Dermis blood vessel endothelial cell (primary cell): ENCODE measurements at regions not wholly inside any gene's neighbourhood (a gene's known extent, or its start where the extent isn't known, plus 50 kb on each side); places are given as distances from the start of the nearest gene placed in this dataset.

ENCODE experiments used
- DNase-seq: peaks from one replicate; pipeline ENCODE4 v3.0.0; 2010

GRCh38 chr2:100627330-100628300 lies 64.8 kb downstream of the PDCL3 start:
- no peak for DNase-seq

GRCh38 chr2:100628506-100628905 lies 65.7 kb downstream of the PDCL3 start:
- no peak for DNase-seq

- DNase-seq = no peak
Observed at GRCh38 chr2:100629309-100629708, 66.5 kb downstream of the PDCL3 start.

- DNase-seq = peak; percentile 13
Observed at GRCh38 chr2:100630473-100630977, 67.7 kb downstream of the PDCL3 start.

- DNase-seq = no peak
Observed at GRCh38 chr2:100632037-100632436, 69.2 kb downstream of the PDCL3 start.

- no peak for DNase-seq
Observed at GRCh38 chr2:100632759-100633158, 70.0 kb downstream of the PDCL3 start.

GRCh38 chr2:100639588-100640390 lies 77.0 kb downstream of the PDCL3 start:
- peak; percentile 49 for DNase-seq

- DNase-seq = no peak
Observed at GRCh38 chr2:100640431-100641124, 77.8 kb downstream of the PDCL3 start.

- no peak for DNase-seq
Observed at GRCh38 chr2:100641125-100641435, 78.3 kb downstream of the PDCL3 start.

- DNase-seq = no peak
Observed at GRCh38 chr2:100642425-100642824, 79.6 kb downstream of the PDCL3 start.

- DNase-seq = no peak
Observed at GRCh38 chr2:100643467-100643866, 80.7 kb downstream of the PDCL3 start.

- DNase-seq = no peak
Observed at GRCh38 chr2:100643906-100644501, 81.2 kb downstream of the PDCL3 start.

GRCh38 chr2:100645695-100646429 lies 83.1 kb downstream of the PDCL3 start:
- no peak for DNase-seq

- no peak for DNase-seq
Observed at GRCh38 chr2:100647709-100648108, 84.9 kb downstream of the PDCL3 start.

GRCh38 chr2:100650151-100650550 lies 87.4 kb downstream of the PDCL3 start:
- DNase-seq = no peak

- DNase-seq = no peak
Observed at GRCh38 chr2:100653449-100654035, 90.7 kb downstream of the PDCL3 start.

GRCh38 chr2:100654611-100655010 lies 91.8 kb downstream of the PDCL3 start:
- no peak for DNase-seq

GRCh38 chr2:100655446-100655845 lies 92.7 kb downstream of the PDCL3 start:
- no peak for DNase-seq

- no peak for DNase-seq
Observed at GRCh38 chr2:100655936-100656534, 93.2 kb downstream of the PDCL3 start.

GRCh38 chr2:100658017-100658416 lies 95.2 kb downstream of the PDCL3 start:
- DNase-seq = no peak
